Cardiac muscle cell (in vitro differentiated cells and primary cell): ENCODE measurements at regions not wholly inside any gene's neighbourhood (a gene's known extent, or its start where the extent isn't known, plus 50 kb on each side); places are given as distances from the start of the nearest gene placed in this dataset.

Experiments
- DNase-seq, 2 donors: peaks; one replicate each; pipeline versions ENCODE4 v3.0.0 to v3.0.0-alpha.2; 2010 to 2017; ENCODE audit warnings: low read depth in 1 of 2, low spot score in 1 of 2
- H3K27ac ChIP-seq: fragments of 200-600 bp; sonication (generic); 2 replicates; pipeline ENCODE4 v1.5.1; 2016
- H3K27me3 ChIP-seq: fragments of 200-600 bp; sonication (generic); 2 replicates; pipeline ENCODE4 v1.6.0; 2016; ENCODE audit warnings: control low read depth
- H3K36me3 ChIP-seq: fragments of 200-600 bp; sonication (generic); 2 replicates; pipeline ENCODE4 v1.5.1; 2016; ENCODE audit warnings: control low read depth
- H3K4me1 ChIP-seq: fragments of 200-600 bp; sonication (generic); 2 replicates; pipeline ENCODE4 v1.8.1; 2017; ENCODE audit warnings: low read depth, mild to moderate bottlenecking, mixed run types
- H3K4me3 ChIP-seq: fragments of 200-600 bp; sonication (generic); 2 replicates; pipeline ENCODE4 v1.5.1; 2016; ENCODE audit warnings: mild to moderate bottlenecking
- H3K9me3 ChIP-seq: fragments of 200-600 bp; sonication (generic); 2 replicates; pipeline ENCODE4 v1.5.1; 2017; ENCODE audit warnings: low read depth, mild to moderate bottlenecking, control low read depth
- CTCF ChIP-seq: IDR thresholded peaks from 2 replicates; pipeline ENCODE4 v1.5.1; 2012; ENCODE audit warnings: low read depth, mild to moderate bottlenecking, low read length

- Histone ChIP-seq H3K27ac (no peak overlapping the region), H3K4me1 (no peaks in the 10 kb centered on the region)
- no peak for TF ChIP-seq CTCF
These were observed 52.7 kb upstream of the ODC1 start for GRCh38 chr2:10500601-10501361.

GRCh38 chr2:10499911-10500521 lies 51.9 kb upstream of the ODC1 start:
- TF ChIP-seq CTCF: no peak
- no peaks in the 10 kb centered on the region for H3K36me3 ChIP-seq
- no peak for DNase-seq
- no peak overlapping the region for H3K4me3 ChIP-seq
- no peaks in the 10 kb centered on the region for H3K9me3 ChIP-seq
- peaks cover 8% of the 10 kb centered on the region for H3K27me3 ChIP-seq
- no peak overlapping the region for H3K27ac ChIP-seq
- H3K4me1 ChIP-seq: no peaks in the 10 kb centered on the region

More at GRCh38 chr2:10500601-10501361, 52.7 kb upstream of the ODC1 start:
- DNase-seq: no peak
- Histone ChIP-seq H3K9me3 (no peaks in the 10 kb centered on the region), H3K36me3 (no peaks in the 10 kb centered on the region), H3K27me3 (peaks cover under 1% of the 10 kb centered on the region), H3K4me3 (no peak overlapping the region)

- Histone ChIP-seq H3K4me3 (no peak overlapping the region), H3K27me3 (peaks cover 9% of the 10 kb centered on the region), H3K4me1 (no peaks in the 10 kb centered on the region), H3K27ac (no peak overlapping the region), H3K36me3 (no peaks in the 10 kb centered on the region), H3K9me3 (no peaks in the 10 kb centered on the region)
- no peak for DNase-seq
- no peak for TF ChIP-seq CTCF
These were observed 51.3 kb upstream of the ODC1 start for GRCh38 chr2:10499275-10499907.

GRCh38 chr2:10498525-10499274 lies 50.6 kb upstream of the ODC1 start:
- Histone ChIP-seq H3K27ac (no peak overlapping the region), H3K9me3 (no peaks in the 10 kb centered on the region), H3K36me3 (no peaks in the 10 kb centered on the region), H3K27me3 (peaks cover 9% of the 10 kb centered on the region), H3K4me3 (no peak overlapping the region), H3K4me1 (no peaks in the 10 kb centered on the region)
- no peak for DNase-seq
- TF ChIP-seq CTCF: no peak
